Right cardiac atrium (tissue), 5 donors: ENCODE measurements at regions not wholly inside any gene's neighbourhood (a gene's known extent, or its start where the extent isn't known, plus 50 kb on each side); places are given as distances from the start of the nearest gene placed in this dataset.

Experiments
- ATAC-seq, 2 donors: fragments of 200-7000 bp; cut with Tn5 transposase; one replicate each; pipeline versions ENCODE4 v1.8.0 to v1.9.1; 2020; ENCODE audit warnings: moderate library complexity in 2 of 2, mild to moderate bottlenecking in 1 of 2
- DNase-seq, 3 donors: peaks; one replicate each; pipeline ENCODE4 v3.0.0-alpha.2; 2020
- H3K27ac ChIP-seq: one replicate; pipeline ENCODE4 v1.5.1; 2013; ENCODE audit warnings: mild to moderate bottlenecking, low read length, control low read depth, moderate library complexity
- H3K27me3 ChIP-seq: one replicate; pipeline ENCODE4 v1.6.1; 2013; ENCODE audit not compliant: control insufficient read depth, insufficient read depth
- H3K4me1 ChIP-seq: one replicate; pipeline ENCODE4 v1.6.1; 2013; ENCODE audit warnings: low read length; ENCODE audit not compliant: control insufficient read depth, insufficient read depth
- H3K4me3 ChIP-seq: one replicate; pipeline ENCODE4 v1.5.1; 2013; ENCODE audit warnings: low read length, control low read depth
- H3K9me3 ChIP-seq: one replicate; pipeline ENCODE4 v1.6.1; 2013; ENCODE audit warnings: low read length; ENCODE audit not compliant: control insufficient read depth
- WGBS: extraction: QIAGEN DNeasy Blood & Tissue Kit; methylation state at CpG from one replicate; pipeline ENCODE4 v1.1.7; 2013; 5-methylcytosine and 5-hydroxymethylcytosine counted together
- intact Hi-C, 4 donors: fragments of 100-400 bp; cut with DNase I; formaldehyde crosslinking; loops; one replicate each; pipeline versions ENCODE4 v1.11.0 to v1.14.0; 2022 to 2023
- donor health status: healthy with polysubstance abuse.
- donor health status: DM: no; HTN: yes; CAD: no.
- donor health status: DM: no; HTN: no; CAD: no.
- donor health status: DM: no; HTN: yes; CAD: no; lungs with severe emphysema.
- donor health status: DM: yes; HTN: yes; CAD: no.

- Histone ChIP-seq H3K4me1 (no peaks in the 10 kb centered on the region), H3K27me3 (no peaks in the 10 kb centered on the region), H3K4me3 (no peak overlapping the region), H3K9me3 (no peaks in the 10 kb centered on the region), H3K27ac (no peak overlapping the region)
- 81% methylated on average over 1 of the region's 1 CpG for WGBS
- intact Hi-C loops = no loop called here
- ATAC-seq (no peak), DNase-seq (no peak)
Observed at GRCh38 chrX:104334971-104335370, 80.2 kb upstream of the ESX1 start.

GRCh38 chrX:104330966-104331365 is 76.2 kb upstream of the ESX1 start:
- Histone ChIP-seq H3K4me1 (no peaks in the 10 kb centered on the region), H3K4me3 (no peak overlapping the region), H3K27ac (no peak overlapping the region), H3K27me3 (no peaks in the 10 kb centered on the region), H3K9me3 (no peaks in the 10 kb centered on the region)
- no peak for ATAC-seq
- 80% methylated on average over 1 of the region's 1 CpG for WGBS
- DNase-seq = no peak
- intact Hi-C loops = no loop called here

GRCh38 chrX:104329731-104330130 is 75.0 kb upstream of the ESX1 start:
- H3K27me3 ChIP-seq = no peaks in the 10 kb centered on the region
- no peak overlapping the region for H3K27ac ChIP-seq
- no peak for ATAC-seq
- H3K4me1 ChIP-seq = no peaks in the 10 kb centered on the region
- intact Hi-C loops = no loop called here
- H3K9me3 ChIP-seq = no peaks in the 10 kb centered on the region
- 88% methylated on average over 7 of the region's 7 CpGs for WGBS
- no peak for DNase-seq
- no peak overlapping the region for H3K4me3 ChIP-seq

GRCh38 chrX:104325213-104325585 is 70.5 kb upstream of the ESX1 start:
- H3K4me1 ChIP-seq = no peaks in the 10 kb centered on the region
- no peak overlapping the region for H3K4me3 ChIP-seq
- no peak overlapping the region for H3K27ac ChIP-seq
- WGBS = 76% methylated on average over 3 of the region's 3 CpGs
- no peak for DNase-seq
- no peaks in the 10 kb centered on the region for H3K9me3 ChIP-seq
- ATAC-seq = no peak
- H3K27me3 ChIP-seq = no peaks in the 10 kb centered on the region
- intact Hi-C loops = no loop called here

GRCh38 chrX:104324461-104325212 is 69.9 kb upstream of the ESX1 start:
- no peaks in the 10 kb centered on the region for H3K27me3 ChIP-seq
- no peaks in the 10 kb centered on the region for H3K9me3 ChIP-seq
- H3K4me3 ChIP-seq = no peak overlapping the region
- WGBS = 72% methylated on average over 6 of the region's 6 CpGs
- DNase-seq = no peak
- H3K4me1 ChIP-seq = no peaks in the 10 kb centered on the region
- intact Hi-C loops = no loop called here
- no peak overlapping the region for H3K27ac ChIP-seq
- ATAC-seq = no peak

- ATAC-seq (no peak), DNase-seq (no peak)
- Histone ChIP-seq H3K27ac (no peak overlapping the region), H3K4me1 (no peaks in the 10 kb centered on the region), H3K27me3 (no peaks in the 10 kb centered on the region), H3K9me3 (no peaks in the 10 kb centered on the region), H3K4me3 (no peak overlapping the region)
- 91% methylated on average over 5 of the region's 5 CpGs for WGBS
- intact Hi-C loops = no loop called here
Observed at GRCh38 chrX:104319346-104319745, 64.6 kb upstream of the ESX1 start.

- H3K27ac ChIP-seq = no peak overlapping the region
- no peak overlapping the region for H3K4me3 ChIP-seq
- intact Hi-C loops = no loop called here
- no peaks in the 10 kb centered on the region for H3K27me3 ChIP-seq
- H3K9me3 ChIP-seq = no peaks in the 10 kb centered on the region
- ATAC-seq = no peak
- H3K4me1 ChIP-seq = no peaks in the 10 kb centered on the region
- WGBS = 44% methylated on average over 4 of the region's 4 CpGs
- no peak for DNase-seq
Observed at GRCh38 chrX:104318330-104319009, 63.7 kb upstream of the ESX1 start.

GRCh38 chrX:104316739-104317138 is 62.0 kb upstream of the ESX1 start:
- Histone ChIP-seq H3K4me1 (no peaks in the 10 kb centered on the region), H3K4me3 (no peak overlapping the region), H3K27me3 (no peaks in the 10 kb centered on the region), H3K27ac (no peak overlapping the region), H3K9me3 (no peaks in the 10 kb centered on the region)
- intact Hi-C loops = no loop called here
- WGBS = 71% methylated on average over 3 of the region's 3 CpGs
- ATAC-seq (no peak), DNase-seq (no peak)

- H3K9me3 ChIP-seq = no peaks in the 10 kb centered on the region
- H3K27me3 ChIP-seq = no peaks in the 10 kb centered on the region
- ATAC-seq = peak in 1 of 2 donors; percentile 14
- H3K4me1 ChIP-seq = no peaks in the 10 kb centered on the region
- no peak for DNase-seq
- WGBS = 43% methylated on average over 3 of the region's 3 CpGs
- no peak overlapping the region for H3K27ac ChIP-seq
- intact Hi-C loops = no loop called here
- H3K4me3 ChIP-seq = no peak overlapping the region
Observed at GRCh38 chrX:104315555-104315954, 60.8 kb upstream of the ESX1 start.

- no peaks in the 10 kb centered on the region for H3K9me3 ChIP-seq
- H3K4me3 ChIP-seq = no peak overlapping the region
- intact Hi-C loops = no loop called here
- WGBS = 59% methylated on average over 2 of the region's 2 CpGs
- no peak for DNase-seq
- no peaks in the 10 kb centered on the region for H3K27me3 ChIP-seq
- H3K27ac ChIP-seq = no peak overlapping the region
- ATAC-seq = no peak
- H3K4me1 ChIP-seq = no peaks in the 10 kb centered on the region
Observed at GRCh38 chrX:104310657-104311254, 56.0 kb upstream of the ESX1 start.

GRCh38 chrX:104310090-104310489 is 55.4 kb upstream of the ESX1 start:
- no peak overlapping the region for H3K4me3 ChIP-seq
- DNase-seq (no peak), ATAC-seq (no peak)
- 29% methylated on average over 12 of the region's 12 CpGs for WGBS
- H3K9me3 ChIP-seq = no peaks in the 10 kb centered on the region
- no peaks in the 10 kb centered on the region for H3K27me3 ChIP-seq
- no peak overlapping the region for H3K27ac ChIP-seq
- intact Hi-C loops = no loop called here
- H3K4me1 ChIP-seq = no peaks in the 10 kb centered on the region
